A673 (cell line): ENCODE measurements at regions not wholly inside any gene's neighbourhood (a gene's known extent, or its start where the extent isn't known, plus 50 kb on each side); places are given as distances from the start of the nearest gene placed in this dataset.

Source experiments
- BruUV-seq: library from RNA; stranded (reverse); fragments of 400-500 nt; replicated peaks from 2 replicates; lab custom pipeline; 2021; lab: Mats Ljungman, UMichigan
- CTCF ChIA-PET: fragments of 300-600 bp; sonication (Branson Sonifier 250); formaldehyde crosslinking; loops from one replicate; lab custom pipeline; 2022; ENCODE audit warnings: antibody characterized with exemption; lab: Charles Lee
- POLR2A ChIA-PET: fragments of 300-600 bp; sonication (Branson Sonifier 250); formaldehyde crosslinking; loops from one replicate; lab custom pipeline; 2022; ENCODE audit warnings: antibody characterized with exemption; ENCODE audit not compliant: low non-redundant PET; lab: Charles Lee
- DNase-seq: peaks from one replicate; pipeline ENCODE4 v3.0.0-alpha.2; 2015; ENCODE audit warnings: low spot score
- H3K27ac ChIP-seq: fragments of 200-600 bp; sonication (generic); 2 replicates; pipeline ENCODE4 v1.5.1; 2016; ENCODE audit warnings: mixed run types, low read depth, mild to moderate bottlenecking, mixed read lengths, antibody characterized with exemption, low read length; ENCODE audit not compliant: poor library complexity, severe bottlenecking
- H3K27me3 ChIP-seq: fragments of 200-600 bp; sonication (generic); replicated peaks from 2 replicates; pipeline ENCODE4 v1.6.1; 2017; ENCODE audit warnings: mixed run types, low read depth, mild to moderate bottlenecking, mixed read lengths, antibody characterized with exemption, low read length; ENCODE audit not compliant: insufficient read depth, poor library complexity
- H3K36me3 ChIP-seq: fragments of 200-600 bp; sonication (generic); 2 replicates; pipeline ENCODE4 v1.6.1; 2016; ENCODE audit warnings: mixed run types, mild to moderate bottlenecking, mixed read lengths, antibody characterized with exemption, low read length; ENCODE audit not compliant: insufficient read depth, poor library complexity, severe bottlenecking
- H3K4me1 ChIP-seq: fragments of 200-600 bp; sonication (generic); 2 replicates; pipeline ENCODE4 v1.6.1; 2017; ENCODE audit warnings: mixed run types, mild to moderate bottlenecking, mixed read lengths, antibody characterized with exemption, low read length; ENCODE audit not compliant: insufficient read depth, poor library complexity, severe bottlenecking
- H3K4me3 ChIP-seq: fragments of 200-600 bp; sonication (generic); 2 replicates; pipeline ENCODE4 v1.5.1; 2016; ENCODE audit warnings: low read depth, mixed run types, mild to moderate bottlenecking, mixed read lengths, low read length; ENCODE audit not compliant: poor library complexity, severe bottlenecking
- H3K9me3 ChIP-seq: fragments of 200-600 bp; sonication (generic); 2 replicates; pipeline ENCODE4 v1.6.1; 2016; ENCODE audit warnings: mixed run types, low read depth, mild to moderate bottlenecking, mixed read lengths, antibody characterized with exemption, low read length; ENCODE audit not compliant: poor library complexity, severe bottlenecking
- CTCF ChIP-seq: fragments of 300-800, 200-600 bp; sonication (generic); conservative IDR thresholded peaks from 2 replicates; pipeline ENCODE4 v1.5.1; 2017; ENCODE audit warnings: low read depth, mild to moderate bottlenecking, antibody characterized with exemption, low read length, moderate library complexity, mixed read lengths
- EZH2 ChIP-seq: fragments of 200-600 bp; sonication (generic); IDR thresholded peaks from 2 replicates; pipeline ENCODE4 v1.6.1; 2017; ENCODE audit warnings: borderline replicate concordance, low read depth, mild to moderate bottlenecking, mixed read lengths, antibody characterized with exemption, low read length; ENCODE audit not compliant: poor library complexity, severe bottlenecking
- intact Hi-C: fragments of 100-400 bp; cut with micrococcal nuclease; formaldehyde crosslinking; loops from one replicate; pipeline ENCODE4 v1.10.0; 2022; ENCODE audit not compliant: unreplicated experiment

- BruUV-seq = no TSS peak
- Histone ChIP-seq H3K4me1 (no peaks in the 10 kb centered on the region), H3K36me3 (no peaks in the 10 kb centered on the region), H3K27me3 (no peaks in the 10 kb centered on the region), H3K9me3 (no peaks in the 10 kb centered on the region), H3K4me3 (no peak overlapping the region), H3K27ac (no peak overlapping the region)
- no peak for TF ChIP-seq EZH2
- TF ChIP-seq CTCF = no peak
- intact Hi-C loops = no loop called here
- POLR2A ChIA-PET = no interaction called here
- no peak for DNase-seq
- CTCF ChIA-PET = no interaction called here
Measured at GRCh38 chr9:107605041-107605440, 115.5 kb upstream of the KLF4 start.

GRCh38 chr9:107603281-107603680 is 113.7 kb upstream of the KLF4 start:
- POLR2A ChIA-PET = no interaction called here
- Histone ChIP-seq H3K27ac (no peak overlapping the region), H3K4me1 (no peaks in the 10 kb centered on the region), H3K9me3 (no peaks in the 10 kb centered on the region), H3K4me3 (no peak overlapping the region), H3K27me3 (no peaks in the 10 kb centered on the region), H3K36me3 (no peaks in the 10 kb centered on the region)
- TF ChIP-seq CTCF = no peak
- no peak for TF ChIP-seq EZH2
- intact Hi-C loops = no loop called here
- CTCF ChIA-PET = no interaction called here
- DNase-seq = no peak
- BruUV-seq = no TSS peak

GRCh38 chr9:107600060-107600573 is 110.5 kb upstream of the KLF4 start:
- no peak for TF ChIP-seq CTCF
- no peak for TF ChIP-seq EZH2
- H3K9me3 ChIP-seq = no peaks in the 10 kb centered on the region
- intact Hi-C loops = no loop called here
- ChIA-PET CTCF (no interaction called here), POLR2A (no interaction called here)
- no peak for DNase-seq
- H3K27me3 ChIP-seq = no peaks in the 10 kb centered on the region
- no peaks in the 10 kb centered on the region for H3K36me3 ChIP-seq
- H3K4me1 ChIP-seq = no peaks in the 10 kb centered on the region
- no peak overlapping the region for H3K27ac ChIP-seq
- H3K4me3 ChIP-seq = no peak overlapping the region
- no TSS peak for BruUV-seq
